GM21423 (cell line): ENCODE measurements at regions not wholly inside any gene's neighbourhood (a gene's known extent, or its start where the extent isn't known, plus 50 kb on each side); places are given as distances from the start of the nearest gene placed in this dataset.
"Not testable (repeated sequence)": the region's sequence is repeated elsewhere in the genome, so short reads cannot be mapped to it uniquely, and the experiment has no call there.

Experiments used
- ATAC-seq: cut with Tn5 transposase; IDR thresholded peaks from one replicate; pipeline ENCODE4 v1.9.1; 2021; ENCODE audit warnings: mild to moderate bottlenecking, moderate library complexity; ENCODE audit not compliant: unreplicated experiment

DNA sequence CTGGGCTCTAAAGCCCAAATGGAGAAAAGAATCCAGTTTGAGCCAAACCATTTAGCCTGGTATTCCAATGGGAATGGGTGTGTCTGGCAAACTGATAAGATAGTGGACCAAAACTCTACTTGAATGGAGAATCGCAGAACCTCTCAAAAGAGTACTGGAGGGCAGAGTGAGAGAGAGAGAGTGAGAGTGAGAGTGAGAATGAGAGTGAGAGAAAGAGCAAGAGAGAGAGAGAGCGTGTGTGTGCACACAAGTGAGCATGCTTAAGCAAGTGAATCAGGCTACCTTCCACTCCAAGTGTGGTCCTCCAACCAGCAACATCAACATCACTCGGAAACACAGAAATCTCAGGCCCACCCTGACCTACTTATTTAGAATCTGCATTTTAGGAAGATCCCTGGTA lies 58.8 kb downstream of the UQCRFS1 start:
- no peak for ATAC-seq

DNA sequence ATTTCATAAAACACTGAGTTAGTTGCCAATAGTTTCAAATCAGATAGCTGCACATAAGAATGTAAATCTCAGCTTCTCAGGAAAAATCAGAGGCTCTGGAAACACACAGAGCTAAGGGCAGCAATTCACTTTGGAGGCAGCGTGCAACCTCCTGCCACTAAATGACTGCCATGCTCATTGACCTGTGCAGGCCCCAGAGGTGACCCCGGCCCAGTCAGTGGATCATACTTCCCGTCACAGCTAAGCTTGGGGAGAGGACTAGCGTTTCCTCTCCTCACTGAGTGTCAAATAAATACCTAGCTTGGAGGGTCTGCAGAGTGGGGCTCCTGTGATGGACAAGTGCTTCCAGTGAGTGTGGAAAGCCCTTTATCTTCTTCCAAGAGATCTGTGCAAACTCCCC lies 67.2 kb downstream of the UQCRFS1 start:
- no peak for ATAC-seq

DNA sequence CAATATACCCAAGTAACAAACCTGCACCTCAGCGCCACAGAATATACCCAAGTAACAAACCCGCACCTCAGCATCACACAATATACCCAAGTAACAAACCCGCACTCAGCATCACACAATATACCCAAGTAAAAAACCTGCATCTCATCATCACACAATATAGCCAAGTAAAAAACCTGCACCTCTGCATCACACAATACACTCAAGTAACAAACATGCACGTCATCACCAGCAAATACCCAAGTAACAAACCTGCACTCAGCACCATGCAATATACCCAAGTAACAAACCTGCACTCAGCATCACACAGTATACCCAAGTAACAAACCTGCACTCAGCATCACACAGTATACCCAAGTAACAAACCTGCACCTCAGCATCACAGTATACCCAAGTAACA lies 69.8 kb downstream of the UQCRFS1 start:
- ATAC-seq = no peak

DNA sequence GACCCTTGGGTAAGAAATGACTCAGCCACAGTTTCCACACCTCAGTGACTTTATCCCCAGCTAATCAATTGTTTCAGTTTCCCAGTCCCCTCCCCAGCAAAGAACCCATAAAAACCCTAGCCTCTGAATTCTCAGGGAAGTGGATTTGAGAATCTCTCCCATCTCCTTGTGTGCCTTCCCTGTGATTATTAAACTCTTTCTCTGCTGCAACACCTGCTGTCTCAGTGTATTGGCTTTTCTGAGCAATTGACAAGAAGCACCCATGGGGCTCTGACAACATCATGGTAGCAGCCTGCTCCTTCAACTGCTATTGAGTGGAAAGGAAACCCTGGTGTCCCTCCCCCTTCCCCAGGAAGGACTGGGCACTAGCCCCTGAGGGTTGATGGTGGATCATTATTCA lies 73.7 kb downstream of the UQCRFS1 start:
- no peak for ATAC-seq

DNA sequence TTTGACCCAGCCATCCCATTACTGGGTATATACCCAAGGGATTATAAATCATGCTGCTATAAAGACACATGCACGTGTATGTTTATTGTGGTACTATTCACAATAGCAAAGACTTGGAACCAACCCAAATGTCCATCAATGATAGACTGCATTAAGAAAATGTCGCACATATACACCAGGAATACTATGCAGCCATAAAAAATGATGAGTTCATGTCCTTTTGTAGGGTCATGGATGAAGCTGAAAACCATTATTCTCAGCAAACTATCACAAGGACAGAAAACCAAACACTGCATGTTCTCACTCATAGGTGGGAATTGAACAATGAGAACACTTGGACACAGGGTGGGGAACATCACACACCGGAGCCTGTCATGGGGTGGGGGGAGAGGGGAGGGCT lies 74.7 kb downstream of the UQCRFS1 start:
- ATAC-seq = not testable (repeated sequence)

DNA sequence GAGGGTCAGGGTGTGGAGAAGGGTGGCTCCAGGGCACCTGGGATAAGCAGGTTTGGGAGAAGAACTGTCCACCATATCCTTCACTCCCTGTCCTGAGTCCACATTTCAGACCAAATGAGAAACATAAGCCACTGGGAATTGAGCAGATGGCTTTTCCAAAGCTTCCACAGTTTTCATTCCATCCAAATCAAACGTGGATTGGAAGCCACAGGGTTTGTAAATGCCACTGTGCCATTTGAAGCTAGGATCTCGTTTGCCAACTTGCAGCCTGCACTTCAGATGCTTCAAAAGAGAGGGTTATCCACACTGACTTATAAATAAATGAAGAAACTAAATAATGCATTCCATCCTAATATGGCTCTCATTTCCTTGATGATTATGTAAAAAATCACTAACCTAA lies 81.5 kb downstream of the UQCRFS1 start:
- ATAC-seq = no peak

DNA sequence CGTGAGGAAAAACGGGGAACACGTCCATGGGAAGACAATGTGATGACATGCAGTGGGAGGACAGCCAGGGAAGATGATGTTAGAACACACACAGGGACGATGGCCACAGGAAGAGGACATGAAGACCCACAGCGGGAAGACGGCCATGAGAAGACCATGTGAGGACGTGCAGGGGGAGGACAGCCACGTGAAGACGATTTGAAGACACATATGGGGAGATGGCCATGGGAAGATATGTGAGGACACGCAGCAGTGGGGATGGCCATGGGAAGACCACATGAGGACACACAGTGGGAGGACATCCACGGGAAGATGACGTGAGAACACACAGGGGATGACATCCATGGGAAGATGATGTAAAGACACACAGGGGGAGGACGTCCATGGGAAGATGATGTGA lies 83.8 kb downstream of the UQCRFS1 start:
- ATAC-seq = no peak

DNA sequence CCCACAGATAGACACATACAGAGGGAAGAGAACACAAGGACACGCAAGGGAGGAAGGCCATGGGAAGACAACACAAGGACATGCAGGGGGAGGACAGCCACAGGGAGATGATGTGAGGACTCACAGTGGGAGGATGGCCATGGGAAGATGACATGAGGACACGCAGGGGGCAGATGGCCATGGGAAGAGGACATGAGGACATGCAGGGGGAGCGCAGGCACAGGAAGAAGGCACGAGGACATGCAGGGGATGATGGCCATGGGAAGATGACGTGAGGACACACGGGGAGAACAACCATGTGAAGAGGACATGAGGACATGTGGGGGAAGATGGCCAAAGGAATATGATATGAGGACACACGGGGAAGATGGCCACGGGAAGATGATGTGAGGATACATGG lies 84.7 kb downstream of the UQCRFS1 start:
- ATAC-seq = no peak

DNA sequence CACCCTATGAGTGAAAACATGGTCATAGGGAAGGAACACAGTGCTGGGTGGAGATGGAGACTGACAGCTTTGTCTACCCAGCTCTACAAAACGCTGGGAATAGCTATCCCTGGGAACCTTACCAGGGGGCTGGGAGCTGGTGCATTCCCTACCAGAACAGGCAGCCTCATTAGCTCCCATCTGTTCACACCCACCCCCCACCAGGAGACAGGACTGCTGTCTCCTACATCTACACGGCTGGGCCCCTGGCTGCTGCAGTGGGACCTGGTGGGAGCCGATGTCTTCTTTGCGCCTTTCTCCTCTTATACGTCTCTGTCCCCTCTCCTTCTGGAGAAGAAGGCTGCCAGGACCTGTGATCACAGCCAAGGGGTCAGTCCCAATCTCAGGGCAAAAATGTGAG lies 90.8 kb downstream of the UQCRFS1 start:
- no peak for ATAC-seq

DNA sequence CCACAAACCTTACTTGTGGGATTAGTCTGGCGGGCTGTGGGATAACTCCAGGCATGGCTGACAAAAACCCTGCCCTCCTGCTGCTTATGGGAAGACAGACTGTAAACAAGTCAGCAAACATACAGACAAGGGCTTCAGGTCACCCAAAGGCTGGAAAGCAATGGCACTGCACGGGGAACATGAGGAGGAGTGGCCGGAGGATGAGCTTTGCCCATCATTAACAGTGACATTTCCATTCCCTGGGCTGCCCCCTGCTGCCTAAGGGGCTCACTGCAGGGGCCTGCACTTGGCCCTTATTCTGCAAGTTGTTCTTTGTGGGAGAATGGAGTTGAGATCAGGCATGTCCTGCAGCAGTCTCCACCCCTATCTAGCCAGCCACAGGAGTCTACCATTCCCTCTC lies 91.3 kb downstream of the UQCRFS1 start:
- ATAC-seq = no peak

DNA sequence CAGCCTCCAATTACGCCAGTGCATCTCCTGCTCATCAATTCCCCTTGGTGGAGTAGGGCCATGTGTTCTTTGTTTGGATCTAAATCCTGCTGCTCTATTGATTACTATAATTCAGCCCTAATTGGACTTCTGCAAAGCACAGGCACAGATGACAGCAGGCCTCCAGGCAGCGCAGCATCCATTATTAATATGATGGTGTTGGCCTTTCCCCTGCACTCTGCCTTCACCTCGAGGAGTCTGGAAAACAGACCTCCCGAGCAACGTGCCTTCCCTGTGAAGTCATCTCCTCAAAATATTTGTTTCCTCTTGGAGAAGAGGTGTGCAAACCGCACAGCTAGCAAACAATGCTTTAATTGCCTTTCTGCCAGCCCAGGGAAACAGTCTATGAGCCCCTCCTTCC lies 92.5 kb downstream of the UQCRFS1 start:
- no peak for ATAC-seq

DNA sequence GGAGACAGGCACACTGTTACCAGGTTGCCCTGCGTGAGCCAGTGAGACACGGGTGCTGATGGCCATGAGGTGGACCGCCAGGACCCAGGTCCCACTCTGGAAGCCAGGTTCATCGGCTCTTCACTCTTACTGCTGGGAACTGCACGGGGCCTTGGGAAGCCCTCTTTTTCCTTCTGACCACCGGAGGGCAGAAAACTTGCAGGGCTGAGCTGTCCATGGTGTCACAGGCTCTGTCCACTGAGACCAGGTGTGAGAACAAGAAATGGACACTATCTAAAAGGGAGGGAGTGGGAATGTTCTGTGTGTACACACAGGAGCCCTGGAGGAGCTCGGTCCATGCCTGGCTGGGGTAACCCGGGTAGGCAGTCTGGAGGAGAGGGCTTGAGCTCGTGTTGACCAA lies 93.4 kb downstream of the UQCRFS1 start:
- no peak for ATAC-seq

DNA sequence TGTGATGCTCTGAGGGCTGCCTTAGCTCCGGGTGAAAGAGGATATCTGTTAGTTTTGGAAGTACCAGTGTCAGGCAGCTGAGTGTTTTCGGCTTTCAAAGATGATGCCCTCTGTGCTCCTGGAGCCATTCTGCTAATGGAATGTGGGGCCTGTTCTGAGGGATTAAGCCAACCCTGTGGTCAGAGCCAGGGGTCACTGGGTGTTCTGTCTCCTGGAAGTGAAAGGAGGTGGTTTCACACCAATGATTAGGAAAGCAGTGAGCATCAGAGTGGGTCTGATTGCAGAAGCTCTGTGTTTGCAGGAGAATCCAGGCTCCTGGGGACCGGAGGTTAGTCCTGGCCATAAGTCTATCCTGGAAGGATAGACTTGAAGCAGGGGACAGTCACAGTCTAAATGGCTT lies 94.6 kb downstream of the UQCRFS1 start:
- no peak for ATAC-seq

DNA sequence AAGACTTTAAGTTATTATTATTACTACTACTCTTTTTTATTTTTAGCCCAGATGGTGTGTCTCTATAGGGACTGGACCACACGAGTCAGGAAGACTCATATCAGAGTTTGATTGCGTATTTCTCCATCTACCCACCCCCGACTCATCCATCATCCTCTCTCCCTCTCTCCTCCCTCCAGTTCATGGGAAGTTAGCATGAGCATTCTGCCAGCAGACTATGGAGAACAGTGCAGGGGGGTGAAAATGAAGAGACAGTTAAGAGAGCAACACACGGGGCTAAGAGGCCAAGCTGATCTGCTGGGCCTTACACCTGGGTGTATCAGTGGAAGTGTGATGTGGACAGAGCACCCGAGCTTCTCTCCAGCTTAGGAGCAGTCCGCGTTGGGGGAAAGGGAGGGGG lies 95.0 kb downstream of the UQCRFS1 start:
- ATAC-seq = no peak

DNA sequence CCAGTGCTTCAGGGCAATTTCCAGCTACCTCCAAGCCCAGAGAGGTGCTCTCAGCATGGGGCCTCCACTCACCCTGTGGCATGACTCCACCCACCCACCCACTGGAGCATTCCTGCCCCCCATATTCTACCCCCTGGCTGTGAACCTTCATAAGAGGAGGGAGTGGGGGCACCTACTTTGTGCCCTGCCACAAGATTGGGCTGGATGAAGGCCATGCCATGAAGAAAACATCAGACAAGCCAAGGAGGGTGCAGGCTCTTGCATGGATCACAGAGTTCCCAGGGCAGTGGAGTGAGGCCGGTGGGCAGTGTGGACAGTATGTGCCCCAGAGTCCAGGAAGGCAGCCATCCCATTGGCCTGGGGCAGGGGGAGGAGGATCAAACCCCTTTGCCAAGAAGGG lies 97.8 kb downstream of the UQCRFS1 start:
- ATAC-seq = no peak

DNA sequence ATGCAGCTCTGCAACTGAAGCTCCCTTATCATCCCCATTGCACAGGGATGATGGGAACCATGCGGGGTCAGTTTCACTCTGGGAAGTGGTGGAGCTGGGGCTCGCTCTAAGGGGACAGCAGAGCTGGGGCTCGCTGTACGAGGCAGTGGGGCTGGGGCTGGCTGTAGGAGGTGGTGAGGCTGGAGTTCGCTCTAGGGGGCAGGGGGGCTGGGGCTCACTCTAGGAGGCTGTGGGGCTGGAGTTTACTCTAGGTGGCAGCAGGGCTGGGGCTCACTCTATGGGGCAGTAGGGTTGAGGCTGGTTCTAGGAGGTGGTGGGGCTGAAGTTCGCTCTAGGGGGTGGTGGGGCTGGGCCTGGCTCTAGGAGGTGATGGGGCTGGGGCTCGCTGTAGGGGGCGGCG lies 99.1 kb downstream of the UQCRFS1 start:
- no peak for ATAC-seq

DNA sequence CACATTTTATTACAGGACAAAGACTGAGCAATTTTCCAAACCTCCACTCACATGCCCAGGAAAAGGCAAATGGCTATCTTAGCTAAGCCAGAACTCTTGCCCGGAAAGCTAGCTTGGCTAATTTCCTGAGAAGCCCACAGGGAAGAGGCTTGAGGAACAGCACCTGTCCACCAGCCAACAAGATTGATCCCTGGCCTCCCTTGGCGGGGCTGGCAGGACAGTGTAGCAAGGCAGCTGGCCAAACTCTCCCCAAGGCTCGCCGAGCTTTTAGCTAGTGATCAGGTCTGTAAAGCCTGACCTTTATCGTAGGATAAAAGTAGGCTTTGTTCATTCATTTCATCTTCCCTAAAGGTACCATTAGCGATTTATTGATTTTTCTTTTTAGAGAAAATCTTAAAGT lies 101.4 kb downstream of the UQCRFS1 start:
- ATAC-seq = no peak

DNA sequence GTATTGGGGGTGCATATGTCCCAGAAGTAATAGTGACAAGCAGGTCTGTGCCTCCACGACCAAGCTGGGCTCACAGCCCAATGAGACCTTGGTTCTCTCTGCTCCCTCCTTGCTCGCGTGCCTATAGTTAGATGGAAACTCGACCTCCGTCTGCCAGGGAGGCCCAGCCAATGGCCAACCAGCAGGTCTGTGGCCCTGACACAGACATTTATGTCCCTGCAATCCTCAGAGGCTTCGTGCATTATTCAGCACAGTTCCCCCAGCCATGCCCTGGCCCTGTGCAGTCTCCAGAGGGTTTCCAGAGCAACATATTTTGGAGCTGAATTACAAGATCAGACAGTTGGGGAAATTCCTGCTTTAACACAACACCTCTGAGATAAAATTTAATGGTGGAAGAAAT lies 105.1 kb downstream of the UQCRFS1 start:
- no peak for ATAC-seq

DNA sequence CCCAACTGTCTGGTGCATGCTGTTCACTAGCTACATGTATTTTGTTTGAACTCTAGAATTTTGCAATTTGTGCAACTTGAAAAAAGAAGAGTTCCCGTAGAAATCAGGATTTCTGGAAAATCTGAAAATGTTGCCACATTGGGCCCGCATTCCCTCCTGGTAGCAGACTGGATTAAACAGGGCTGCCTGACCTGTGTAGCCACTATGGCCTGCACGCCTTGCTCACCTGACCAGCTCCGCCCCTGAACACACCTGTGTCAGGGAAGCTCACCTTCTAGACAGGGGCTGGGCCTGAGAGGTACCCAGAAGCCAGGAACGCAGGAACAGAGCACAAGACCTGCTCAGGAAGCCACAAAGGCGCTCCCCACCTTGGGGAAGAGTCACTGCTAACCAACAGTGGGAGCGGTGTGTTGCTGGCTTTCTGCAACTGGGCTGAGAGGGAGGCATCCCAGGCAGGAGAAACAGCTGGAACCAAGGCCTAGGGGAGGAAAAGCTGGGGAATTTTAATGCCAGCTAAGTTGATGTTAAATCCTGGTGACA lies 106.5 kb downstream of the UQCRFS1 start:
- ATAC-seq = no peak

DNA sequence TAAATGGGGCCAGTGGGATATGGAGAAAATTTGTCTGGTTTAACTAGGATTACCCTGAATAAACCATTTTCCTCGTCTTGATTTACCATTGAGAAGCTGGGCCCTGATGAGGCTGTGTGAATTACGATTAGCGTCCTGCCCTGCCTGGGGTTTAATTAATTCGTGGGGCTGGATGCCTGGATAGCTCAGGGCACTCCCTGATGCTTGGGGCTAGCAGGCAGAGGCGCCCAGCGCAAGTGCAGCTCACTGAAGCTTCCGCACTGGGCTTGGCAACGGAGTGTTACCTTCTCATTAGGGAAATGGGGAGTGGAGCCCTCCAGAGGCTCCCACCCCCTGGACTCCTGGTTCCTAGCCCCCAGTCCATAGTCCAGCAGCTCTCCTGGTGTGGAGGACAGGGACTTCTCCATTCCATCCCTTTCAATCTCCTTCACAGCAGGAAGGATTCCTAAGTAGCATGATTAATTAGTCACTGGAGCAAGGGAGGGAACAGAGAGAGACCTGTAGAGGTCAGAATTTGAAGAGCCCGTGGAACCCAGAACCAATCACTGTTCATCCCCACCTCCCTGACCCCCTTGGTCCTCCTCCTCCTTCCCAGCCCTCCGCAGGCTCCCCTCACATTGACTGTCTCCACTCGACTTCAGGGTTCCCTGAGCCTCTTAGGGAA lies 107.2 kb downstream of the UQCRFS1 start:
- no peak for ATAC-seq

DNA sequence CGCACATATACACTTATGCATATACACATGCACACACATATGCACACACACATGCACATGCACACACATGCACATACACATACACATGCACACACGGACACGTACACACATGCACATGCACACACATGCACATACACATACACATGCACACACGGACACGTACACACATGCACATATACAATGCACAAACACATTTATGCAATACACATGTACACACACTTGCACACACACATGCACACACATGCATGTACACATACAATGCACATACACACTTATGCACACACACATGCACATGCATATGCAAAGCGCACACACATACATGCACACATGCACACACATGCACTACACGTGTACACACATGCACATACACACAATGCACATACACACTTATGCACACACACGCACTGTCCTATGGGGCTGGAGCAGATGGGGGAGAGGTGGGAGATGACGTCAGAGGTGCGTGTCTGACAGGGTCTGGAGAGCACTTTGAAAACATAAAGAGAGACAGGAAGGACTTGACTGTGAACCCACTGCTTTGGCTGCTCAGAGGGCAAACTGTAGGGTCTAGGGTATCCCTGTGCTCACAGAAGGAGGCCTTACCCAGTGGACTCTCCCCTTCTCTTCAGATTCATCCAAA lies 108.2 kb downstream of the UQCRFS1 start:
- ATAC-seq = no peak

DNA sequence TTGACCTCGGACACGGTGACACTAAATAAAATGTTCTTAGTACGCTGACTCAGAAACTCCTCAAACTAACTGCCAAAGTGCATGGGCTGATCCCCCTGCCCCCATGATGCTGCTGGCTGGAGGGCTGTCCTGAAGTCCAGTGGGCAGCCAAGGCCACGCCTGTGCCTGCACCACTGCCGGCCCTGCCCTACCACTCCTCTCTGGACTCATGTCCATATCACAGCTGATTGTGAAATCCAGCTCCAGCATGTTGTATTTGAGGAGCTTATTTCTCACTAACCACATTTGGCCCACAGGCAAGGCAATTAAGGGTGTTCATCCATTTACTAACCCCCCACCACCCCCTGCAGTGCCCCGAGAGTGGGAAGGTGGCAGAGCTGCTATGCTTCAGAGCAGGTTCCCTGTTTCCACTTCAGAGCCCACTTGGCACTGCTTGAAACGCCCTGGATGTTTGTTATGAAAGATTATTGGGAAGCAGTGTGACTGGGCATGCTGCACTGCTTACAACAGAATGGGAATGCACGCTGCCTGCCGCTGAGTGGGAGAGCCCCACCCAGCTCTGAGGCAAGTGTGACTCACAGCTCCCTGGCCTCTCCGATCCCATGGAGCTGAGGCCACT lies 114.0 kb downstream of the UQCRFS1 start:
- ATAC-seq = no peak
